GM12878 (cell line): ENCODE measurements at regions not wholly inside any gene's neighbourhood (a gene's known extent, or its start where the extent isn't known, plus 50 kb on each side); places are given as distances from the start of the nearest gene placed in this dataset.

Source experiments
- ATAC-seq: fragments of 200-7000 bp; cut with Tn5 transposase; 3 replicates; pipeline ENCODE4 v1.9.1; 2020; ENCODE audit warnings: mild to moderate bottlenecking, moderate library complexity
- BruUV-seq: library from RNA; stranded (reverse); fragments of 400-500 nt; replicated peaks from 2 replicates; lab custom pipeline; 2021; lab: Mats Ljungman, UMichigan
- CTCF ChIA-PET: fragments of 300-600 bp; sonication (Branson Sonifier 250); formaldehyde crosslinking; extraction: SDS; loops from one replicate; lab custom pipeline; 2021; ENCODE audit warnings: inconsistent platforms; lab: Yijun Ruan, JAX
- POLR2A ChIA-PET: fragments of 350-600 bp; formaldehyde crosslinking; extraction: SDS; loops from one replicate; lab custom pipeline; 2021; ENCODE audit warnings: inconsistent platforms; lab: Charles Lee
- RAD21 ChIA-PET: fragments of 300-600 bp; sonication (Branson Sonifier 250); formaldehyde crosslinking; loops from one replicate; lab custom pipeline; 2023; ENCODE audit warnings: antibody characterized with exemption; ENCODE audit not compliant: unreplicated experiment; lab: Charles Lee
- SMC1A ChIA-PET: fragments of 300-600 bp; sonication (Branson Sonifier 250); formaldehyde crosslinking; loops from one replicate; lab custom pipeline; 2023; ENCODE audit not compliant: unreplicated experiment, uncharacterized antibody; lab: Charles Lee
- DNase-seq: peaks from one replicate; pipeline ENCODE4 v3.0.0-alpha.2; 2011; ENCODE audit warnings: low read depth, low spot score
- FAIRE-seq: peaks from 3 replicates; lab custom pipeline; 2011; peaks lifted over from hg19 to GRCh38; lab: Jason Lieb, UNC
- H2AFZ ChIP-seq: 2 replicates; pipeline ENCODE4 v1.6.0; 2011; ENCODE audit warnings: low read depth, low read length, control low read depth; ENCODE audit not compliant: control insufficient read depth
- H3K27ac ChIP-seq: 2 replicates; pipeline ENCODE4 v1.5.1; 2011; ENCODE audit warnings: control low read depth; ENCODE audit not compliant: control insufficient read depth, insufficient read depth
- H3K27me3 ChIP-seq, 2 experiments: replicated peaks in 1 of 2; 2 replicates each; pipeline versions ENCODE4 v1.6.0 to v1.6.1; 2011; ENCODE audit warnings: low read length in 1 of 2; ENCODE audit not compliant: control insufficient read depth in 2 of 2, insufficient read depth in 2 of 2
- H3K36me3 ChIP-seq, 2 experiments: 2 replicates each; pipeline ENCODE4 v1.5.1; 2011; ENCODE audit warnings: low read length in 1 of 2; ENCODE audit not compliant: control insufficient read depth in 2 of 2, insufficient read depth in 2 of 2
- H3K4me1 ChIP-seq: 2 replicates; pipeline ENCODE4 v1.6.1; 2011; ENCODE audit warnings: mild to moderate bottlenecking, low read length, moderate library complexity, mixed read lengths; ENCODE audit not compliant: control insufficient read depth, insufficient read depth
- H3K4me2 ChIP-seq: 2 replicates; pipeline ENCODE4 v1.6.0; 2011; ENCODE audit warnings: control low read depth; ENCODE audit not compliant: control insufficient read depth, insufficient read depth
- H3K4me3 ChIP-seq: fragments of 200-600 bp; sonication (generic); 2 replicates; pipeline ENCODE4 v1.5.1; 2016
- H3K79me2 ChIP-seq: 2 replicates; pipeline ENCODE4 v1.6.0; 2011; ENCODE audit warnings: low read length; ENCODE audit not compliant: control insufficient read depth, insufficient read depth
- H3K9ac ChIP-seq: 2 replicates; pipeline ENCODE4 v1.8.0; 2011; ENCODE audit warnings: low read length, control low read depth, mixed read lengths; ENCODE audit not compliant: control insufficient read depth, insufficient read depth
- H3K9me3 ChIP-seq: replicated peaks from 3 replicates; pipeline ENCODE4 v1.5.1; 2011; ENCODE audit warnings: mild to moderate bottlenecking, low read length; ENCODE audit not compliant: control insufficient read depth, insufficient read depth
- H4K20me1 ChIP-seq: 2 replicates; pipeline ENCODE4 v1.6.0; 2011; ENCODE audit not compliant: control insufficient read depth, insufficient read depth
- EED ChIP-seq: sonication (generic); IDR thresholded peaks from 2 replicates; pipeline ENCODE4 v1.6.1; 2016; ENCODE audit warnings: antibody characterized with exemption, low read depth
- ESRRA ChIP-seq: IDR thresholded peaks from 2 replicates; pipeline ENCODE4 v1.6.1; 2012; ENCODE audit warnings: mild to moderate bottlenecking, low read length, improper control_type of control experiment
- ETV6 ChIP-seq, 2 experiments: fragments of 450-650 bp in 1 of 2; IDR thresholded peaks in 1 of 2; conservative IDR thresholded peaks in 1 of 2; 2 replicates each; pipeline ENCODE4 v1.6.1; 2014; ENCODE audit warnings: antibody characterized with exemption in 1 of 2, borderline replicate concordance in 1 of 2, low read depth in 1 of 2, mild to moderate bottlenecking in 1 of 2, moderate library complexity in 1 of 2
- GABPA ChIP-seq: IDR thresholded peaks from 2 replicates; pipeline ENCODE4 v1.6.1; 2014; ENCODE audit warnings: antibody characterized with exemption, low read depth, mild to moderate bottlenecking, inconsistent platforms
- KDM1A ChIP-seq: fragments of 200-600 bp; sonication (generic); IDR thresholded peaks from 2 replicates; pipeline ENCODE4 v1.6.1; 2016; ENCODE audit warnings: borderline replicate concordance
- MEF2A ChIP-seq: IDR thresholded peaks from 2 replicates; pipeline ENCODE4 v1.6.1; 2011; ENCODE audit warnings: low read depth, mild to moderate bottlenecking, low read length, moderate library complexity; ENCODE audit not compliant: insufficient read depth
- NFXL1 ChIP-seq: fragments of 450-650 bp; IDR thresholded peaks from 2 replicates; pipeline ENCODE4 v1.6.1; 2017; ENCODE audit warnings: antibody characterized with exemption, mild to moderate bottlenecking, borderline replicate concordance
- NRF1 ChIP-seq: conservative IDR thresholded peaks from 2 replicates; pipeline ENCODE4 v1.6.1; 2011; ENCODE audit warnings: mild to moderate bottlenecking, low read depth, low read length, improper control_type of control experiment
- PBX3 ChIP-seq: IDR thresholded peaks from 2 replicates; pipeline ENCODE4 v1.6.1; 2011; ENCODE audit warnings: mild to moderate bottlenecking, low read depth, low read length, moderate library complexity; ENCODE audit not compliant: insufficient replicate concordance
- PKNOX1 ChIP-seq: fragments of 450-650 bp; IDR thresholded peaks from 2 replicates; pipeline ENCODE4 v1.6.1; 2016; ENCODE audit warnings: mild to moderate bottlenecking
- SIN3A ChIP-seq: IDR thresholded peaks from 2 replicates; pipeline ENCODE4 v1.6.1; 2012; ENCODE audit warnings: low read depth, low read length, improper control_type of control experiment
- SREBF1 ChIP-seq: IDR thresholded peaks from 2 replicates; pipeline ENCODE4 v1.6.1; 2012; ENCODE audit warnings: mild to moderate bottlenecking, low read length
- SRF ChIP-seq, 2 experiments: IDR thresholded peaks; 2 replicates each; pipeline ENCODE4 v1.6.1; 2011; ENCODE audit warnings: low read depth in 2 of 2, low read length in 2 of 2, mild to moderate bottlenecking in 1 of 2, moderate library complexity in 1 of 2
- STAT1 ChIP-seq: fragments of 450-650 bp; conservative IDR thresholded peaks from 2 replicates; pipeline ENCODE4 v1.6.1; 2014; ENCODE audit warnings: antibody characterized with exemption, mild to moderate bottlenecking
- ZNF217 ChIP-seq: fragments of 450-650 bp; IDR thresholded peaks from 2 replicates; pipeline ENCODE4 v1.6.1; 2017; ENCODE audit warnings: antibody characterized with exemption, mild to moderate bottlenecking
- WGBS: methylation state at CpG from one replicate; pipeline ENCODE4 v1.1.6; 2016; ENCODE audit warnings: low lambda C conversion rate; ENCODE audit not compliant: insufficient replicate concordance, insufficient coverage; ENCODE audit errors: missing lambda C conversion rate; 5-methylcytosine and 5-hydroxymethylcytosine counted together
- in situ Hi-C: fragments of 300-500 bp; cut with MboI; formaldehyde crosslinking; loops from 9 replicates; pipeline ENCODE4 v1.14.3; 2018; ENCODE audit warnings: mixed read lengths
- intact Hi-C: fragments of 100-400 bp; cut with micrococcal nuclease; formaldehyde crosslinking; loops from one replicate; pipeline ENCODE4 v1.14.2; 2022; ENCODE audit not compliant: unreplicated experiment
- TF ChIP-seq, protein P1 (sequence below): IDR thresholded peaks from 2 replicates; pipeline ENCODE4 v1.6.1; 2011; ENCODE audit warnings: borderline replicate concordance, low read depth, mild to moderate bottlenecking, moderate library complexity, mixed read lengths, low read length; ENCODE audit not compliant: insufficient read depth; ENCODE audit errors: extremely low read length
- TF ChIP-seq, protein P2 (sequence below): IDR thresholded peaks from 2 replicates; pipeline ENCODE4 v1.6.1; 2012; ENCODE audit warnings: improper control_type of control experiment, low read depth, low read length; ENCODE audit not compliant: insufficient replicate concordance

DNA sequence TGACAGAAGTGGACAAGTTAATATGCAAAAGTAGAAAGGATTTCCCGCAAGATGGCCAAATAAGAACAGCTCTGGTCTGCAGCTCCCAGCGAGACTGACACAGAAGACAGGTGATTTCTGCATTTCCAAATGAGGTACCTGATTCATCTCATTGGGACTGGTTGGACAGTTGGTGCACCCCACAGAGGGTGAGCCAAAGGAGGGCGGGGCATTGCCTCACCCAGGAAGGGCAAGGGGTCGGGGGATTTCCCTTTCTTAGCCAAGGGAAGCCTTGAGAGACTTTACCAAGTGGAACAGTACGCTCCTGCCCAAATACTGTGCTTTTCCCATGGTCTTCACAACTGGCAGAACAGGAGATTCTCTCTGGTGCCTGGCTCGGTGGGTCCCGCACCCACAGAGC lies 191.3 kb downstream of the ALG10B start:
- intact Hi-C loops: no loop called here
- Histone ChIP-seq H3K36me3 (no peaks in the 10 kb centered on the region), H4K20me1 (no peaks in the 10 kb centered on the region), H3K4me3 (no peak overlapping the region), H3K4me1 (no peaks in the 10 kb centered on the region), H3K79me2 (no peaks in the 10 kb centered on the region), H3K27ac (no peak overlapping the region), H3K9me3 (no peaks in the 10 kb centered on the region), H3K27me3 (no peaks in the 10 kb centered on the region), H2AFZ (no peak overlapping the region), H3K9ac (no peak overlapping the region), H3K4me2 (no peak overlapping the region)
- DNase-seq: no peak
- ChIA-PET SMC1A (interaction anchor here (1.3 kb wide), 1 partner anchor 13 kb away, joined by 4 read pairs; no protein-coding TSS in a partner anchor), CTCF (interaction anchor here (0.7 to 1.5 kb wide), 2 partner anchors 9 to 129 kb away, joined by 3 read pairs; no protein-coding TSS in a partner anchor), RAD21 (no interaction called here), POLR2A (no interaction called here)
- whole genome bisulfite sequencing: 11% methylated on average over 7 of the region's 7 CpGs
- no peak for ATAC-seq
- FAIRE-seq: no peak
- in situ Hi-C loops: no loop called here
- no TSS peak for BruUV-seq
- no peak for TF ChIP-seq PBX3
- TF ChIP-seq SREBF1: no peak
- TF ChIP-seq NFXL1: no peak
- no peak for TF ChIP-seq MEF2A
- TF ChIP-seq STAT1: no peak
- TF ChIP-seq GABPA: no peak
- no peak for TF ChIP-seq ETV6 (conservative IDR thresholded peaks at IDR 0.05 in 1 of 2, IDR thresholded peaks at IDR 0.05 in 1 of 2; ENCODE audit: borderline replicate concordance in 1 of 2, low read depth in 1 of 2)
- TF ChIP-seq EED: no peak
- TF ChIP-seq SRF (IDR thresholded peaks at IDR 0.05; ENCODE audit: low read depth in 2 of 2, low read length in 2 of 2): no peak
- TF ChIP-seq ESRRA: no peak
- no peak for TF ChIP-seq NRF1
- TF ChIP-seq SIN3A: no peak
- TF ChIP-seq, protein P1, sequence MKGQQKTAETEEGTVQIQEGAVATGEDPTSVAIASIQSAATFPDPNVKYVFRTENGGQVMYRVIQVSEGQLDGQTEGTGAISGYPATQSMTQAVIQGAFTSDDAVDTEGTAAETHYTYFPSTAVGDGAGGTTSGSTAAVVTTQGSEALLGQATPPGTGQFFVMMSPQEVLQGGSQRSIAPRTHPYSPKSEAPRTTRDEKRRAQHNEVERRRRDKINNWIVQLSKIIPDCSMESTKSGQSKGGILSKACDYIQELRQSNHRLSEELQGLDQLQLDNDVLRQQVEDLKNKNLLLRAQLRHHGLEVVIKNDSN: no peak
- TF ChIP-seq PKNOX1: no peak
- no peak for TF ChIP-seq KDM1A
- TF ChIP-seq, protein P2, sequence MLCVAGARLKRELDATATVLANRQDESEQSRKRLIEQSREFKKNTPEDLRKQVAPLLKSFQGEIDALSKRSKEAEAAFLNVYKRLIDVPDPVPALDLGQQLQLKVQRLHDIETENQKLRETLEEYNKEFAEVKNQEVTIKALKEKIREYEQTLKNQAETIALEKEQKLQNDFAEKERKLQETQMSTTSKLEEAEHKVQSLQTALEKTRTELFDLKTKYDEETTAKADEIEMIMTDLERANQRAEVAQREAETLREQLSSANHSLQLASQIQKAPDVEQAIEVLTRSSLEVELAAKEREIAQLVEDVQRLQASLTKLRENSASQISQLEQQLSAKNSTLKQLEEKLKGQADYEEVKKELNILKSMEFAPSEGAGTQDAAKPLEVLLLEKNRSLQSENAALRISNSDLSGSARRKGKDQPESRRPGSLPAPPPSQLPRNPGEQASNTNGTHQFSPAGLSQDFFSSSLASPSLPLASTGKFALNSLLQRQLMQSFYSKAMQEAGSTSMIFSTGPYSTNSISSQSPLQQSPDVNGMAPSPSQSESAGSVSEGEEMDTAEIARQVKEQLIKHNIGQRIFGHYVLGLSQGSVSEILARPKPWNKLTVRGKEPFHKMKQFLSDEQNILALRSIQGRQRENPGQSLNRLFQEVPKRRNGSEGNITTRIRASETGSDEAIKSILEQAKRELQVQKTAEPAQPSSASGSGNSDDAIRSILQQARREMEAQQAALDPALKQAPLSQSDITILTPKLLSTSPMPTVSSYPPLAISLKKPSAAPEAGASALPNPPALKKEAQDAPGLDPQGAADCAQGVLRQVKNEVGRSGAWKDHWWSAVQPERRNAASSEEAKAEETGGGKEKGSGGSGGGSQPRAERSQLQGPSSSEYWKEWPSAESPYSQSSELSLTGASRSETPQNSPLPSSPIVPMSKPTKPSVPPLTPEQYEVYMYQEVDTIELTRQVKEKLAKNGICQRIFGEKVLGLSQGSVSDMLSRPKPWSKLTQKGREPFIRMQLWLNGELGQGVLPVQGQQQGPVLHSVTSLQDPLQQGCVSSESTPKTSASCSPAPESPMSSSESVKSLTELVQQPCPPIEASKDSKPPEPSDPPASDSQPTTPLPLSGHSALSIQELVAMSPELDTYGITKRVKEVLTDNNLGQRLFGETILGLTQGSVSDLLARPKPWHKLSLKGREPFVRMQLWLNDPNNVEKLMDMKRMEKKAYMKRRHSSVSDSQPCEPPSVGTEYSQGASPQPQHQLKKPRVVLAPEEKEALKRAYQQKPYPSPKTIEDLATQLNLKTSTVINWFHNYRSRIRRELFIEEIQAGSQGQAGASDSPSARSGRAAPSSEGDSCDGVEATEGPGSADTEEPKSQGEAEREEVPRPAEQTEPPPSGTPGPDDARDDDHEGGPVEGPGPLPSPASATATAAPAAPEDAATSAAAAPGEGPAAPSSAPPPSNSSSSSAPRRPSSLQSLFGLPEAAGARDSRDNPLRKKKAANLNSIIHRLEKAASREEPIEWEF: no peak
- no peak for TF ChIP-seq ZNF217
